Endothelial cell of umbilical vein (primary cell): ENCODE measurements at regions not wholly inside any gene's neighbourhood (a gene's known extent, or its start where the extent isn't known, plus 50 kb on each side); places are given as distances from the start of the nearest gene placed in this dataset.

Source experiments
- EZH2 ChIP-seq: IDR thresholded peaks from 2 replicates; pipeline ENCODE4 v1.6.1; 2012; ENCODE audit warnings: borderline replicate concordance, low read depth, mild to moderate bottlenecking, moderate library complexity, low read length, inconsistent platforms; ENCODE audit not compliant: severe bottlenecking
- GATA2 ChIP-seq: IDR thresholded peaks from 2 replicates; pipeline ENCODE4 v1.7.0; 2011; ENCODE audit warnings: low read depth, mild to moderate bottlenecking, moderate library complexity, mixed read lengths, low read length; ENCODE audit not compliant: insufficient read length, insufficient read depth
- JUN ChIP-seq: IDR thresholded peaks from 2 replicates; pipeline ENCODE4 v1.6.1; 2011; ENCODE audit warnings: borderline replicate concordance, low read depth; ENCODE audit not compliant: insufficient read length, insufficient read depth
- MYC ChIP-seq: IDR thresholded peaks from one replicate; pipeline ENCODE4 v1.6.1; 2011; ENCODE audit warnings: mild to moderate bottlenecking, low read depth, low read length
- POLR2A ChIP-seq: IDR thresholded peaks from 2 replicates; pipeline ENCODE4 v1.6.1; 2012; ENCODE audit warnings: low read depth, mild to moderate bottlenecking, control low read depth, low read length
- POLR2AphosphoS5 ChIP-seq: IDR thresholded peaks from 2 replicates; pipeline ENCODE4 v1.6.1; 2012; ENCODE audit warnings: low read depth, mild to moderate bottlenecking, control low read depth, low read length, moderate library complexity; ENCODE audit not compliant: insufficient read depth
- TF ChIP-seq, protein P1 (sequence below), 2 donors: IDR thresholded peaks; 1 replicate in 1 of 2; 2 replicates in 1 of 2; pipeline ENCODE4 v1.5.1; 2011; ENCODE audit warnings: low read length in 2 of 2, mild to moderate bottlenecking in 2 of 2, moderate library complexity in 2 of 2, control low read depth in 1 of 2, inconsistent platforms in 1 of 2, low read depth in 1 of 2; ENCODE audit not compliant: insufficient read depth in 1 of 2; ENCODE audit errors: extremely low read depth in 1 of 2
- TF ChIP-seq, protein P2 (sequence below): IDR thresholded peaks from 2 replicates; pipeline ENCODE4 v1.6.1; 2011; ENCODE audit not compliant: insufficient read depth, insufficient read length

- TF ChIP-seq, protein P1, sequence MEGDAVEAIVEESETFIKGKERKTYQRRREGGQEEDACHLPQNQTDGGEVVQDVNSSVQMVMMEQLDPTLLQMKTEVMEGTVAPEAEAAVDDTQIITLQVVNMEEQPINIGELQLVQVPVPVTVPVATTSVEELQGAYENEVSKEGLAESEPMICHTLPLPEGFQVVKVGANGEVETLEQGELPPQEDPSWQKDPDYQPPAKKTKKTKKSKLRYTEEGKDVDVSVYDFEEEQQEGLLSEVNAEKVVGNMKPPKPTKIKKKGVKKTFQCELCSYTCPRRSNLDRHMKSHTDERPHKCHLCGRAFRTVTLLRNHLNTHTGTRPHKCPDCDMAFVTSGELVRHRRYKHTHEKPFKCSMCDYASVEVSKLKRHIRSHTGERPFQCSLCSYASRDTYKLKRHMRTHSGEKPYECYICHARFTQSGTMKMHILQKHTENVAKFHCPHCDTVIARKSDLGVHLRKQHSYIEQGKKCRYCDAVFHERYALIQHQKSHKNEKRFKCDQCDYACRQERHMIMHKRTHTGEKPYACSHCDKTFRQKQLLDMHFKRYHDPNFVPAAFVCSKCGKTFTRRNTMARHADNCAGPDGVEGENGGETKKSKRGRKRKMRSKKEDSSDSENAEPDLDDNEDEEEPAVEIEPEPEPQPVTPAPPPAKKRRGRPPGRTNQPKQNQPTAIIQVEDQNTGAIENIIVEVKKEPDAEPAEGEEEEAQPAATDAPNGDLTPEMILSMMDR (IDR thresholded peaks at IDR 0.05; ENCODE audit: extremely low read depth in 1 of 2, insufficient read depth in 1 of 2, low read depth in 1 of 2, low read length in 2 of 2): no peak
- TF ChIP-seq POLR2A: no peak
- TF ChIP-seq POLR2AphosphoS5: no peak
- TF ChIP-seq EZH2: no peak
- TF ChIP-seq MYC: no peak
- no peak for TF ChIP-seq JUN
- TF ChIP-seq, protein P2, sequence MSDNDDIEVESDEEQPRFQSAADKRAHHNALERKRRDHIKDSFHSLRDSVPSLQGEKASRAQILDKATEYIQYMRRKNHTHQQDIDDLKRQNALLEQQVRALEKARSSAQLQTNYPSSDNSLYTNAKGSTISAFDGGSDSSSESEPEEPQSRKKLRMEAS: no peak
- TF ChIP-seq GATA2: no peak
Observed at GRCh38 chr4:179124419-179124818, 1682.2 kb upstream of the AGA start.
